HCT116 (cell line): ENCODE measurements at regions not wholly inside any gene's neighbourhood (a gene's known extent, or its start where the extent isn't known, plus 50 kb on each side); places are given as distances from the start of the nearest gene placed in this dataset.

Source experiments
- ATAC-seq: fragments of 200-7000 bp; cut with Tn5 transposase; 2 replicates; pipeline ENCODE4 v1.9.1; 2020; ENCODE audit warnings: mild to moderate bottlenecking, moderate library complexity
- BruUV-seq: library from RNA; stranded (reverse); fragments of 400-500 nt; replicated peaks from 2 replicates; lab custom pipeline; 2021; lab: Mats Ljungman, UMichigan
- CTCF ChIA-PET: fragments of 300-600 bp; sonication (Branson Sonifier 250); formaldehyde crosslinking; loops from one replicate; lab custom pipeline; 2021; ENCODE audit warnings: antibody characterized with exemption; lab: Charles Lee
- POLR2A ChIA-PET: fragments of 300-600, 350-600 bp; sonication (Branson Sonifier 250); formaldehyde crosslinking; loops from one replicate; lab custom pipeline; 2021; ENCODE audit warnings: antibody characterized with exemption; lab: Charles Lee
- RAD21 ChIA-PET, 2 experiments: fragments of 300-600 bp; sonication (Branson Sonifier 250); formaldehyde crosslinking; loops; one replicate each; lab custom pipeline; 2023; ENCODE audit warnings: low total read pairs in 2 of 2; ENCODE audit not compliant: uncharacterized antibody in 2 of 2, unreplicated experiment in 2 of 2, low non-redundant PET in 1 of 2; lab: Charles Lee
- DNase-seq: peaks from one replicate; pipeline ENCODE4 v3.0.0-alpha.2; 2010; ENCODE audit warnings: low read depth, low spot score
- H2AFZ ChIP-seq: fragments of 200-600 bp; shearing (Covaris generic), sonication (generic); 2 replicates; pipeline ENCODE4 v1.6.1; 2017; ENCODE audit warnings: low read depth, mixed run types, mixed read lengths, antibody characterized with exemption, low read length; ENCODE audit not compliant: poor library complexity, severe bottlenecking
- H3K27ac ChIP-seq: 2 replicates; pipeline ENCODE4 v1.5.1; 2012; ENCODE audit warnings: low read depth, low read length
- H3K27me3 ChIP-seq: fragments of 200-600 bp; sonication (generic); 2 replicates; pipeline ENCODE4 v1.6.1; 2016; ENCODE audit warnings: mixed run types, low read length, mixed read lengths; ENCODE audit not compliant: insufficient read depth
- H3K36me3 ChIP-seq, 2 experiments: fragments of 200-500 bp in 1 of 2; fragments of 200-600 bp in 1 of 2; sonication (Bioruptor generic) in 1 of 2; sonication (generic) in 1 of 2; 2 replicates each; pipeline versions ENCODE4 v1.5.1 to v1.6.1; 2014 to 2016; ENCODE audit warnings: low read length in 2 of 2, inconsistent platforms in 1 of 2, mixed read lengths in 1 of 2, mixed run types in 1 of 2; ENCODE audit not compliant: insufficient read depth in 2 of 2, control insufficient read depth in 1 of 2
- H3K4me1 ChIP-seq, 2 experiments: fragments of 200-600 bp in 1 of 2; sonication (generic) in 1 of 2; 2 replicates each; pipeline versions ENCODE4 v1.5.1 to v1.6.1; 2012 to 2017; ENCODE audit warnings: low read length in 2 of 2, inconsistent platforms in 1 of 2, mild to moderate bottlenecking in 1 of 2, mixed read lengths in 1 of 2, mixed run types in 1 of 2, moderate library complexity in 1 of 2; ENCODE audit not compliant: insufficient read depth in 2 of 2, control insufficient read depth in 1 of 2
- H3K4me2 ChIP-seq: fragments of 200-600 bp; sonication (generic); 2 replicates; pipeline ENCODE4 v1.6.1; 2017; ENCODE audit warnings: mixed run types, low read length, mixed read lengths
- H3K4me3 ChIP-seq, 2 experiments: fragments of 200-600 bp in 1 of 2; sonication (generic) in 1 of 2; replicated peaks in 1 of 2; 2 replicates each; pipeline ENCODE4 v1.5.1; 2011 to 2016; ENCODE audit warnings: low read length in 2 of 2, control low read depth in 1 of 2, low read depth in 1 of 2, mild to moderate bottlenecking in 1 of 2, mixed read lengths in 1 of 2, mixed run types in 1 of 2
- H3K79me2 ChIP-seq: fragments of 200-600 bp; sonication (generic); 2 replicates; pipeline ENCODE4 v1.6.1; 2017; ENCODE audit warnings: mild to moderate bottlenecking, mixed run types, low read length, moderate library complexity, mixed read lengths; ENCODE audit not compliant: insufficient read depth
- H3K9ac ChIP-seq: fragments of 200-600 bp; sonication (generic); 2 replicates; pipeline ENCODE4 v1.6.1; 2016; ENCODE audit warnings: low read length, mixed read lengths
- H3K9me2 ChIP-seq: fragments of 200-600 bp; sonication (generic), shearing (Covaris generic); 2 replicates; pipeline ENCODE4 v1.6.1; 2017; ENCODE audit warnings: mixed run types, mild to moderate bottlenecking, moderate library complexity; ENCODE audit not compliant: insufficient read depth
- H3K9me3 ChIP-seq, 2 experiments: fragments of 200-500 bp in 1 of 2; fragments of 200-600 bp in 1 of 2; sonication (Bioruptor generic) in 1 of 2; sonication (generic) in 1 of 2; 2 replicates each; pipeline ENCODE4 v1.6.1; 2014 to 2017; ENCODE audit warnings: low read length in 2 of 2, mixed read lengths in 2 of 2, inconsistent platforms in 1 of 2, low read depth in 1 of 2, mild to moderate bottlenecking in 1 of 2, mixed run types in 1 of 2, moderate library complexity in 1 of 2; ENCODE audit not compliant: control insufficient read depth in 1 of 2, insufficient read depth in 1 of 2
- H4K20me1 ChIP-seq: fragments of 200-600 bp; sonication (generic), shearing (Covaris generic); 2 replicates; pipeline ENCODE4 v1.6.1; 2017; ENCODE audit warnings: mixed run types, mild to moderate bottlenecking, moderate library complexity; ENCODE audit not compliant: insufficient read depth
- CEBPB ChIP-seq: IDR thresholded peaks from 2 replicates; pipeline ENCODE4 v1.6.1; 2012; ENCODE audit warnings: low read depth
- CTCF ChIP-seq, 3 experiments: fragments of 200-600 bp in 1 of 3; sonication (generic) in 1 of 3; IDR thresholded peaks in 2 of 3; conservative IDR thresholded peaks in 1 of 3; 2 replicates each; pipeline ENCODE4 v1.5.1; 2012 to 2017; ENCODE audit warnings: low read depth in 2 of 3, low read length in 2 of 3, antibody characterized with exemption in 1 of 3, borderline replicate concordance in 1 of 3, control low read depth in 1 of 3, mild to moderate bottlenecking in 1 of 3, mixed read lengths in 1 of 3, mixed run types in 1 of 3, moderate library complexity in 1 of 3; ENCODE audit not compliant: insufficient read depth in 1 of 3
- EZH2 ChIP-seq: fragments of 200-600 bp; sonication (generic); IDR thresholded peaks from 2 replicates; pipeline ENCODE4 v1.6.1; 2017; ENCODE audit warnings: antibody characterized with exemption, mixed run types
- EZH2phosphoT487 ChIP-seq: fragments of 200-600 bp; IDR thresholded peaks from 2 replicates; pipeline ENCODE4 v1.6.1; 2018; ENCODE audit warnings: antibody characterized with exemption, borderline replicate concordance
- FOSL1 ChIP-seq: IDR thresholded peaks from 2 replicates; pipeline ENCODE4 v1.6.1; 2012; ENCODE audit warnings: low read depth
- JUND ChIP-seq: IDR thresholded peaks from 2 replicates; pipeline ENCODE4 v1.6.1; 2012
- MAX ChIP-seq: IDR thresholded peaks from 2 replicates; pipeline ENCODE4 v1.6.1; 2012
- RAD21 ChIP-seq: IDR thresholded peaks from 2 replicates; pipeline ENCODE4 v1.6.1; 2012; ENCODE audit warnings: low read depth, mild to moderate bottlenecking
- SIN3A ChIP-seq: IDR thresholded peaks from 2 replicates; pipeline ENCODE4 v1.6.1; 2012; ENCODE audit warnings: low read depth
- SP1 ChIP-seq: IDR thresholded peaks from 2 replicates; pipeline ENCODE4 v1.6.1; 2012; ENCODE audit warnings: low read depth
- SRF ChIP-seq: IDR thresholded peaks from 2 replicates; pipeline ENCODE4 v1.6.1; 2012; ENCODE audit warnings: low read depth
- intact Hi-C: fragments of 100-400 bp; cut with micrococcal nuclease; formaldehyde crosslinking; loops from 2 replicates; pipeline ENCODE4 v1.10.0; 2022

- POLR2A ChIA-PET, result no interaction called here
- Histone ChIP-seq H3K4me2 (no peak overlapping the region), H3K4me1 (peaks cover 3 to 45% of the 10 kb centered on the region in 2 experiments; a peak in 3 of 4 replicates), H3K9me2 (no peaks in the 10 kb centered on the region), H3K79me2 (peaks cover 82% of the 10 kb centered on the region), H3K36me3 (no peaks in the 10 kb centered on the region), H3K4me3 (no peak overlapping the region), H2AFZ (no peak overlapping the region), H3K9me3 (no peaks in the 10 kb centered on the region), H3K27me3 (no peaks in the 10 kb centered on the region), H3K27ac (no peak overlapping the region), H3K9ac (no peak overlapping the region), H4K20me1 (no peaks in the 10 kb centered on the region)
- DNase-seq (no peak), ATAC-seq (no peak)
- TF ChIP-seq EZH2 (no peak), SIN3A (no peak), CEBPB (no peak), MAX (no peak), FOSL1 (no peak), CTCF (IDR thresholded peaks at IDR 0.05 in 2 of 3, conservative IDR thresholded peaks at IDR 0.05 in 1 of 3; ENCODE audit: borderline replicate concordance in 1 of 3, insufficient read depth in 1 of 3, low read depth in 2 of 3, low read length in 2 of 3) (no peak), EZH2phosphoT487 (no peak), JUND (no peak), SRF (no peak), SP1 (no peak)
- intact Hi-C loops, result no loop called here
- CTCF ChIA-PET, result no interaction called here
- BruUV-seq, result no TSS peak
- RAD21 ChIA-PET, result no interaction called here
Measured at GRCh38 chr17:72476575-72476986, 355.8 kb downstream of the SOX9 start.

GRCh38 chr17:72477491-72477890, 356.7 kb downstream of the SOX9 start:
- H3K4me1 ChIP-seq, result peaks cover 3 to 37% of the 10 kb centered on the region in 2 experiments; a peak in 3 of 4 replicates
- no peak overlapping the region for H3K27ac ChIP-seq
- no peak overlapping the region for H3K4me2 ChIP-seq
- TF ChIP-seq RAD21 (peak; percentile 8; the same call in 1 of the 2 replicates), CTCF (IDR thresholded peaks at IDR 0.05 in 2 of 3, conservative IDR thresholded peaks at IDR 0.05 in 1 of 3; ENCODE audit: borderline replicate concordance in 1 of 3, insufficient read depth in 1 of 3, low read depth in 2 of 3, low read length in 2 of 3) (no peak)
- H3K36me3 ChIP-seq, result no peaks in the 10 kb centered on the region
- no TSS peak for BruUV-seq
- H3K79me2 ChIP-seq, result peaks cover 82% of the 10 kb centered on the region
- no peaks in the 10 kb centered on the region for H4K20me1 ChIP-seq
- no peak overlapping the region for H3K9ac ChIP-seq
- POLR2A ChIA-PET, result no interaction called here
- RAD21 ChIA-PET, result no interaction called here
- ATAC-seq, result no peak
- intact Hi-C loops, result no loop called here
- CTCF ChIA-PET, result no interaction called here
- no peak overlapping the region for H2AFZ ChIP-seq
- H3K4me3 ChIP-seq, result no peak overlapping the region
- H3K9me2 ChIP-seq, result no peaks in the 10 kb centered on the region
- H3K9me3 ChIP-seq, result no peaks in the 10 kb centered on the region
- DNase-seq, result no peak
- no peaks in the 10 kb centered on the region for H3K27me3 ChIP-seq
